Smooth muscle cell (in vitro differentiated cells): ENCODE measurements at regions not wholly inside any gene's neighbourhood (a gene's known extent, or its start where the extent isn't known, plus 50 kb on each side); places are given as distances from the start of the nearest gene placed in this dataset.

Experiments used
- DNase-seq: peaks from one replicate; lab custom pipeline; 2025; ENCODE audit not compliant: unreplicated experiment; lab: John Stamatoyannopoulos, UW
- H2AFZ ChIP-seq: fragments of 200-600 bp; sonication (generic); 2 replicates; pipeline ENCODE4 v1.6.0; 2016; ENCODE audit warnings: antibody characterized with exemption, low read depth, mild to moderate bottlenecking
- H3F3A ChIP-seq: fragments of 200-600 bp; sonication (generic); 2 replicates; pipeline ENCODE4 v1.6.0; 2017; ENCODE audit warnings: antibody characterized with exemption, low read depth
- H3K27ac ChIP-seq: fragments of 200-600 bp; sonication (generic); 2 replicates; pipeline ENCODE4 v1.5.1; 2016; ENCODE audit warnings: low read depth, mild to moderate bottlenecking
- H3K27me3 ChIP-seq: fragments of 200-600 bp; sonication (generic); 2 replicates; pipeline ENCODE4 v1.6.1; 2016; ENCODE audit warnings: low read depth, mild to moderate bottlenecking
- H3K36me3 ChIP-seq: fragments of 200-600 bp; sonication (generic); 2 replicates; pipeline ENCODE4 v1.5.1; 2016; ENCODE audit warnings: low read depth
- H3K4me1 ChIP-seq: fragments of 200-600 bp; sonication (generic); 2 replicates; pipeline ENCODE4 v1.5.1; 2016; ENCODE audit warnings: low read depth
- H3K4me2 ChIP-seq: fragments of 200-600 bp; sonication (generic); 2 replicates; pipeline ENCODE4 v1.6.0; 2016; ENCODE audit warnings: mild to moderate bottlenecking
- H3K4me3 ChIP-seq: fragments of 200-600 bp; sonication (generic); 2 replicates; pipeline ENCODE4 v1.5.1; 2016; ENCODE audit warnings: mild to moderate bottlenecking
- H3K79me2 ChIP-seq: fragments of 200-600 bp; sonication (generic); 2 replicates; pipeline ENCODE4 v1.6.0; 2016; ENCODE audit warnings: low read depth, mild to moderate bottlenecking
- H3K9ac ChIP-seq: fragments of 200-600 bp; sonication (generic); 2 replicates; pipeline ENCODE4 v1.6.0; 2016; ENCODE audit warnings: low read depth
- H3K9me3 ChIP-seq: fragments of 200-600 bp; sonication (generic); replicated peaks from 2 replicates; pipeline ENCODE4 v1.5.1; 2016; ENCODE audit warnings: low read depth
- H4K20me1 ChIP-seq: fragments of 200-600 bp; sonication (generic); 2 replicates; pipeline ENCODE4 v1.6.0; 2016; ENCODE audit warnings: low read depth
- WGBS: methylation state at CpG from one replicate; pipeline ENCODE4 v1.1.7; 2016; ENCODE audit warnings: low lambda C conversion rate; 5-methylcytosine and 5-hydroxymethylcytosine counted together
- TF ChIP-seq, protein P1 (sequence below): fragments of 200-600 bp; sonication (generic); IDR thresholded peaks from 2 replicates; pipeline ENCODE4 v1.5.1; 2017; ENCODE audit warnings: borderline replicate concordance, mild to moderate bottlenecking, antibody characterized with exemption; ENCODE audit not compliant: insufficient read depth, poor library complexity, severe bottlenecking

DNA sequence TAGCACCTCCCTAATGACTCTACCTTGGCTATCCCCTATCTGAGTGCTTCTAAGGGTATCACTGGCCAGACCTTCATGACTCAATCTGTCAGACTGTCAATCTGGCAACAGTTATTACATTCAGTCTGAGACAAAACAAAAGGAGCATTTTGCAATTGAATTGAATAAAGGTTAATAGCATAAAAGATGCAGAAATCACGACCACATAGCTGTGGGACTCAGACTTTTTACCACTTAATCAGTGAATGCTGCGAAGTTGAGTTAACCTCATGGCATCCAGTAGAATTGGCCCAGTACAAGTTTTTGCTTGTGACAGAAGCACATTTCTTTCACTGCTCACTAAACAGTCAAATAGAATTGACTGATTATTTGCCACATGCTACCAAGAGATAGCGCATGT, 480.7 kb upstream of the DPPA4 start:
- H3K4me1 ChIP-seq: no peaks in the 10 kb centered on the region
- no peak overlapping the region for H3K9ac ChIP-seq
- H3K27me3 ChIP-seq: no peaks in the 10 kb centered on the region
- TF ChIP-seq, protein P1, sequence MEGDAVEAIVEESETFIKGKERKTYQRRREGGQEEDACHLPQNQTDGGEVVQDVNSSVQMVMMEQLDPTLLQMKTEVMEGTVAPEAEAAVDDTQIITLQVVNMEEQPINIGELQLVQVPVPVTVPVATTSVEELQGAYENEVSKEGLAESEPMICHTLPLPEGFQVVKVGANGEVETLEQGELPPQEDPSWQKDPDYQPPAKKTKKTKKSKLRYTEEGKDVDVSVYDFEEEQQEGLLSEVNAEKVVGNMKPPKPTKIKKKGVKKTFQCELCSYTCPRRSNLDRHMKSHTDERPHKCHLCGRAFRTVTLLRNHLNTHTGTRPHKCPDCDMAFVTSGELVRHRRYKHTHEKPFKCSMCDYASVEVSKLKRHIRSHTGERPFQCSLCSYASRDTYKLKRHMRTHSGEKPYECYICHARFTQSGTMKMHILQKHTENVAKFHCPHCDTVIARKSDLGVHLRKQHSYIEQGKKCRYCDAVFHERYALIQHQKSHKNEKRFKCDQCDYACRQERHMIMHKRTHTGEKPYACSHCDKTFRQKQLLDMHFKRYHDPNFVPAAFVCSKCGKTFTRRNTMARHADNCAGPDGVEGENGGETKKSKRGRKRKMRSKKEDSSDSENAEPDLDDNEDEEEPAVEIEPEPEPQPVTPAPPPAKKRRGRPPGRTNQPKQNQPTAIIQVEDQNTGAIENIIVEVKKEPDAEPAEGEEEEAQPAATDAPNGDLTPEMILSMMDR: no peak
- H3K4me2 ChIP-seq: no peak overlapping the region
- no peaks in the 10 kb centered on the region for H3K9me3 ChIP-seq
- H4K20me1 ChIP-seq: no peaks in the 10 kb centered on the region
- whole genome bisulfite sequencing: 61% methylated on average over 3 of the region's 3 CpGs
- H3K36me3 ChIP-seq: no peaks in the 10 kb centered on the region
- H3K27ac ChIP-seq: no peak overlapping the region
- no peaks in the 10 kb centered on the region for H3K79me2 ChIP-seq
- H2AFZ ChIP-seq: no peak overlapping the region
- no peak overlapping the region for H3K4me3 ChIP-seq
- no peak for DNase-seq
- no peaks in the 10 kb centered on the region for H3F3A ChIP-seq

DNA sequence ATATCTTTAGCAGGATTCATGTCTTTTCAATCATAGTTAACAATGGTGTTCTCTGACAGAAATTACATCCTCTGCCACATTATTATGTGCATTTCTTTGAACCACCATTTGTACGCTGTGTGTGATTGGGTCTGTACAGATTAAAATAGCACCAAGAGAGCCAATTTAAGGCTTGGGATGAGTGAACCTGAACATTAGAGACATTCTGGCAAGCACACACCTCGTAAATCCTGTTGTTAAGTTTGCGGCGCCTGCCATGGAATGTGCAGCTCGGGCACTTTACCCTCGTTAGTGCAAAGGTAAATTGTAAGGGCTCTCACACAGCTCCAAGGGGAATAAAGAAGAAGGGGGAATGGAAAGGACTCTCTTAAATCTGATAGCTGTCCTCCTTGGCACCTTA, 482.4 kb upstream of the DPPA4 start:
- no peak overlapping the region for H3K9ac ChIP-seq

GRCh38 chr3:109825971-109826810, 488.8 kb upstream of the DPPA4 start:
- Histone ChIP-seq H4K20me1 (no peaks in the 10 kb centered on the region), H3K36me3 (no peaks in the 10 kb centered on the region), H3K27me3 (no peaks in the 10 kb centered on the region), H3K4me2 (no peak overlapping the region), H3K79me2 (no peaks in the 10 kb centered on the region), H2AFZ (no peak overlapping the region), H3K9me3 (no peaks in the 10 kb centered on the region), H3K27ac (no peak overlapping the region), H3K9ac (no peak overlapping the region), H3F3A (no peaks in the 10 kb centered on the region), H3K4me3 (no peak overlapping the region), H3K4me1 (no peaks in the 10 kb centered on the region)
- WGBS: 85% methylated on average over 7 of the region's 7 CpGs
- no peak for DNase-seq
- TF ChIP-seq, protein P1: no peak

More for the DNA sequence above, 482.4 kb upstream of the DPPA4 start:
- Histone ChIP-seq H3K27ac (no peak overlapping the region), H4K20me1 (no peaks in the 10 kb centered on the region), H3F3A (no peaks in the 10 kb centered on the region), H3K79me2 (no peaks in the 10 kb centered on the region), H3K36me3 (no peaks in the 10 kb centered on the region), H3K4me1 (no peaks in the 10 kb centered on the region), H3K9me3 (no peaks in the 10 kb centered on the region), H2AFZ (peak overlapping the region; percentile 29), H3K4me3 (no peak overlapping the region), H3K4me2 (no peak overlapping the region), H3K27me3 (no peaks in the 10 kb centered on the region)
- WGBS: 49% methylated on average over 6 of the region's 6 CpGs
- TF ChIP-seq, protein P1: no peak
- no peak for DNase-seq

DNA sequence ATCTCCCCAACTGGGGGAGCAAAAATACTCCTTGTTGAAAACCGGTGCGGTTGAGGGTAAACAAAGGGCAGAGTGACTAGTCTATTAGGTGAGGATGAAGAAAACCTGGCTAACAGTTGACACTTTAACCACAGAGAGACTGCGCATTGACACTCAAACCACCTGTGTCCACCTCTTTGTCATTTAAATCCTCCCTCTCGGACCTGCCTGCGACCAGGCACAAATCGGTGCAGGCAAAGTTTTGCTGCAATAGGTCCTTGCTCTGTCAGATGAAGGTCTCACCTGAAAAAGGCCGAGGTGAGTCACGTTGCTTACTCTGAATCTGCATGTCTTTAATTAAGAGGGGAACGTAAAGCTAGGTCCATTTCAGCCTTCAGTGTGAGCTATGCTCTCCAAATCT, 494.1 kb upstream of the DPPA4 start:
- Histone ChIP-seq H3K4me2 (no peak overlapping the region), H3K9me3 (no peaks in the 10 kb centered on the region), H3K27ac (no peak overlapping the region), H3F3A (no peaks in the 10 kb centered on the region), H3K4me3 (no peak overlapping the region), H3K4me1 (no peaks in the 10 kb centered on the region), H3K9ac (no peak overlapping the region), H2AFZ (no peak overlapping the region), H3K27me3 (no peaks in the 10 kb centered on the region), H4K20me1 (no peaks in the 10 kb centered on the region), H3K79me2 (no peaks in the 10 kb centered on the region), H3K36me3 (no peaks in the 10 kb centered on the region)
- no peak for DNase-seq
- TF ChIP-seq, protein P1: no peak
- WGBS: 45% methylated on average over 9 of the region's 9 CpGs
